H9 (cell line): ENCODE measurements at regions not wholly inside any gene's neighbourhood (a gene's known extent, or its start where the extent isn't known, plus 50 kb on each side); places are given as distances from the start of the nearest gene placed in this dataset.

Experiments used
- DNase-seq: peaks from one replicate; pipeline ENCODE4 v3.0.0-alpha.2; 2017
- H2AFZ ChIP-seq: one replicate; pipeline ENCODE4 v1.6.1; 2013; ENCODE audit warnings: mild to moderate bottlenecking, low read length, control low read depth, moderate library complexity
- H2AK5ac ChIP-seq: 2 replicates; pipeline ENCODE4 v1.6.1; 2013; ENCODE audit warnings: low read length, control low read depth, mixed read lengths; ENCODE audit not compliant: insufficient read length
- H2BK120ac ChIP-seq: one replicate; pipeline ENCODE4 v1.6.1; 2013; ENCODE audit warnings: low read depth, mild to moderate bottlenecking, low read length, control low read depth, inconsistent platforms; ENCODE audit not compliant: poor library complexity, severe bottlenecking
- H2BK12ac ChIP-seq: 2 replicates; pipeline ENCODE4 v1.6.1; 2013; ENCODE audit warnings: low read length, control low read depth, mixed read lengths, low read depth; ENCODE audit not compliant: insufficient read length
- H2BK15ac ChIP-seq: 2 replicates; pipeline ENCODE4 v1.6.1; 2013; ENCODE audit warnings: low read depth, low read length, control low read depth
- H2BK20ac ChIP-seq: one replicate; pipeline ENCODE4 v1.6.1; 2013; ENCODE audit warnings: low read depth, mild to moderate bottlenecking, low read length, control low read depth, inconsistent platforms; ENCODE audit not compliant: poor library complexity, severe bottlenecking
- H2BK5ac ChIP-seq: 2 replicates; pipeline ENCODE4 v1.6.1; 2013; ENCODE audit warnings: low read length, control low read depth, mixed read lengths; ENCODE audit not compliant: insufficient read length
- H3K14ac ChIP-seq: 2 replicates; pipeline ENCODE4 v1.6.1; 2013; ENCODE audit warnings: low read length, control low read depth; ENCODE audit not compliant: insufficient read depth
- H3K18ac ChIP-seq: 2 replicates; pipeline ENCODE4 v1.6.1; 2013; ENCODE audit warnings: low read depth, mild to moderate bottlenecking, mixed read lengths, low read length, control low read depth; ENCODE audit not compliant: insufficient read length
- H3K23ac ChIP-seq: 2 replicates; pipeline ENCODE4 v1.6.1; 2013; ENCODE audit warnings: low read length, control low read depth, mixed read lengths, low read depth; ENCODE audit not compliant: insufficient read length
- H3K23me2 ChIP-seq: 2 replicates; pipeline ENCODE4 v1.6.1; 2013; ENCODE audit warnings: low read depth, mild to moderate bottlenecking, mixed read lengths, low read length, control low read depth; ENCODE audit not compliant: insufficient read length, poor library complexity, severe bottlenecking
- H3K27ac ChIP-seq: 2 replicates; pipeline ENCODE4 v1.5.1; 2013; ENCODE audit warnings: low read length, control low read depth, mixed read lengths, low read depth; ENCODE audit not compliant: insufficient read length
- H3K27me3 ChIP-seq: 2 replicates; pipeline ENCODE4 v1.6.1; 2013; ENCODE audit warnings: low read length, control low read depth, inconsistent platforms; ENCODE audit not compliant: insufficient read depth
- H3K4ac ChIP-seq: 2 replicates; pipeline ENCODE4 v1.6.1; 2013; ENCODE audit warnings: low read depth, mild to moderate bottlenecking, control low read depth, inconsistent platforms, low read length, moderate library complexity
- H3K4me1 ChIP-seq: 2 replicates; pipeline ENCODE4 v1.6.1; 2013; ENCODE audit warnings: low read length, control low read depth, inconsistent platforms; ENCODE audit not compliant: insufficient read depth
- H3K4me2 ChIP-seq: 2 replicates; pipeline ENCODE4 v1.6.1; 2013; ENCODE audit warnings: low read length, control low read depth, mixed read lengths; ENCODE audit not compliant: insufficient read length, insufficient read depth
- H3K56ac ChIP-seq: 2 replicates; pipeline ENCODE4 v1.6.1; 2013; ENCODE audit warnings: low read depth, mild to moderate bottlenecking, mixed read lengths, low read length, control low read depth; ENCODE audit not compliant: insufficient read length
- H3K79me1 ChIP-seq: 2 replicates; pipeline ENCODE4 v1.6.1; 2013; ENCODE audit warnings: low read depth, mild to moderate bottlenecking, moderate library complexity, low read length, control low read depth, inconsistent platforms; ENCODE audit not compliant: insufficient read depth, poor library complexity, severe bottlenecking
- H3K79me2 ChIP-seq: 2 replicates; pipeline ENCODE4 v1.6.1; 2013; ENCODE audit warnings: low read length, control low read depth, inconsistent platforms; ENCODE audit not compliant: insufficient read depth
- H3K9ac ChIP-seq: 2 replicates; pipeline ENCODE4 v1.6.1; 2013; ENCODE audit warnings: low read length, control low read depth, mixed read lengths; ENCODE audit not compliant: insufficient read length; ENCODE audit errors: extremely low read depth
- H3K9me3 ChIP-seq: one replicate; pipeline ENCODE4 v1.6.1; 2013; ENCODE audit warnings: low read depth, low read length, inconsistent platforms; ENCODE audit not compliant: control insufficient read depth
- H3T11ph ChIP-seq: one replicate; pipeline ENCODE4 v1.6.1; 2013; ENCODE audit warnings: mild to moderate bottlenecking, low read length, control low read depth, inconsistent platforms
- H4K20me1 ChIP-seq: one replicate; pipeline ENCODE4 v1.6.1; 2013; ENCODE audit not compliant: control insufficient read depth, insufficient read length, insufficient read depth
- H4K5ac ChIP-seq: 2 replicates; pipeline ENCODE4 v1.6.1; 2013; ENCODE audit warnings: low read depth, mild to moderate bottlenecking, mixed read lengths, low read length, control low read depth; ENCODE audit not compliant: insufficient read length
- H4K8ac ChIP-seq: replicated peaks from 2 replicates; pipeline ENCODE4 v1.6.1; 2013; ENCODE audit warnings: low read length, control low read depth, mixed read lengths, low read depth; ENCODE audit not compliant: insufficient read length
- H4K91ac ChIP-seq: 2 replicates; pipeline ENCODE4 v1.6.1; 2013; ENCODE audit warnings: low read depth, mild to moderate bottlenecking, moderate library complexity, mixed read lengths, low read length, control low read depth; ENCODE audit not compliant: insufficient read length
- H3K27ac Mint-ChIP-seq, 3 experiments: 2 replicates in 2 of 3; 3 replicates in 1 of 3; pipeline ENCODE4 v1.8.0; 2020 to 2021; ENCODE audit warnings: mixed read lengths in 3 of 3, mild to moderate bottlenecking in 1 of 3, moderate library complexity in 1 of 3
- H3K27me3 Mint-ChIP-seq: 2 replicates; pipeline ENCODE4 v1.8.0; 2021; ENCODE audit warnings: low read depth, mild to moderate bottlenecking, moderate library complexity, mixed read lengths
- H3K36me3 Mint-ChIP-seq, 3 experiments: 2 replicates in 2 of 3; 3 replicates in 1 of 3; pipeline ENCODE4 v1.8.0; 2020 to 2021; ENCODE audit warnings: low read depth in 3 of 3, mixed read lengths in 3 of 3; ENCODE audit not compliant: insufficient read depth in 1 of 3
- H3K4me1 Mint-ChIP-seq, 2 experiments: 2 replicates each; pipeline ENCODE4 v1.8.0; 2020; ENCODE audit warnings: mixed read lengths in 2 of 2
- H3K4me3 Mint-ChIP-seq, 2 experiments: 2 replicates in 1 of 2; 3 replicates in 1 of 2; pipeline ENCODE4 v1.8.0; 2020 to 2021; ENCODE audit warnings: mild to moderate bottlenecking in 2 of 2, mixed read lengths in 2 of 2, moderate library complexity in 1 of 2
- H3K9me3 Mint-ChIP-seq, 2 experiments: 2 replicates in 1 of 2; 3 replicates in 1 of 2; pipeline ENCODE4 v1.8.0; 2020; ENCODE audit warnings: mild to moderate bottlenecking in 2 of 2, mixed read lengths in 2 of 2, moderate library complexity in 1 of 2
- WGBS: extraction: QIAGEN DNeasy Blood & Tissue Kit; methylation state at CpG from one replicate; pipeline ENCODE4 v1.1.7; 2013; ENCODE audit warnings: missing lambda C conversion rate, low lambda C conversion rate, mixed read lengths; ENCODE audit not compliant: insufficient read length; ENCODE audit errors: extremely low coverage; 5-methylcytosine and 5-hydroxymethylcytosine counted together
- TF ChIP-seq, protein P1 (sequence below): fragments of 200-600 bp; sonication (generic); conservative IDR thresholded peaks from 3 replicates; pipeline ENCODE4 v1.8.0; 2021; ENCODE audit warnings: antibody characterized with exemption, mild to moderate bottlenecking

- Histone ChIP-seq H3K4ac (no peak overlapping the region), H3K27ac (no peak overlapping the region), H3K27me3 (peaks cover 9% of the 10 kb centered on the region; the same call in 1 of the 2 replicates), H4K20me1 (no peaks in the 10 kb centered on the region), H3K4me1 (no peaks in the 10 kb centered on the region), H3K9ac (no peak overlapping the region), H2BK12ac (no peak overlapping the region), H2AFZ (no peak overlapping the region), H2BK120ac (no peak overlapping the region), H4K5ac (no peak overlapping the region), H3K9me3 (no peaks in the 10 kb centered on the region), H4K8ac (no peak overlapping the region), H3K56ac (no peak overlapping the region), H3K4me2 (no peak overlapping the region), H3K18ac (no peak overlapping the region), H3K79me2 (no peaks in the 10 kb centered on the region), H3K23me2 (no peaks in the 10 kb centered on the region), H2BK5ac (no peak overlapping the region), H2BK15ac (no peak overlapping the region), H3K14ac (no peak overlapping the region; the same call in 1 of the 2 replicates), H2BK20ac (no peak overlapping the region), H3K79me1 (no peaks in the 10 kb centered on the region), H2AK5ac (no peak overlapping the region), H4K91ac (no peak overlapping the region), H3K23ac (no peak overlapping the region), H3T11ph (no peak overlapping the region)
- no CpG with 5 or more reads among the region's 6 CpGs for WGBS
- no peak for DNase-seq
- H3K4me1 Mint-ChIP-seq = peaks cover 4 to 5% of the 10 kb centered on the region in 2 experiments
- TF ChIP-seq, protein P1, sequence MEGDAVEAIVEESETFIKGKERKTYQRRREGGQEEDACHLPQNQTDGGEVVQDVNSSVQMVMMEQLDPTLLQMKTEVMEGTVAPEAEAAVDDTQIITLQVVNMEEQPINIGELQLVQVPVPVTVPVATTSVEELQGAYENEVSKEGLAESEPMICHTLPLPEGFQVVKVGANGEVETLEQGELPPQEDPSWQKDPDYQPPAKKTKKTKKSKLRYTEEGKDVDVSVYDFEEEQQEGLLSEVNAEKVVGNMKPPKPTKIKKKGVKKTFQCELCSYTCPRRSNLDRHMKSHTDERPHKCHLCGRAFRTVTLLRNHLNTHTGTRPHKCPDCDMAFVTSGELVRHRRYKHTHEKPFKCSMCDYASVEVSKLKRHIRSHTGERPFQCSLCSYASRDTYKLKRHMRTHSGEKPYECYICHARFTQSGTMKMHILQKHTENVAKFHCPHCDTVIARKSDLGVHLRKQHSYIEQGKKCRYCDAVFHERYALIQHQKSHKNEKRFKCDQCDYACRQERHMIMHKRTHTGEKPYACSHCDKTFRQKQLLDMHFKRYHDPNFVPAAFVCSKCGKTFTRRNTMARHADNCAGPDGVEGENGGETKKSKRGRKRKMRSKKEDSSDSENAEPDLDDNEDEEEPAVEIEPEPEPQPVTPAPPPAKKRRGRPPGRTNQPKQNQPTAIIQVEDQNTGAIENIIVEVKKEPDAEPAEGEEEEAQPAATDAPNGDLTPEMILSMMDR = no peak
- no peak overlapping the region for H3K4me3 Mint-ChIP-seq
- no peaks in the 10 kb centered on the region for H3K36me3 Mint-ChIP-seq
- H3K27me3 Mint-ChIP-seq = peaks cover 29% of the 10 kb centered on the region
- no peak overlapping the region for H3K27ac Mint-ChIP-seq
- no peaks in the 10 kb centered on the region for H3K9me3 Mint-ChIP-seq
Measured at GRCh38 chr10:128281343-128281742, 155.1 kb upstream of the MKI67 start.
